Right ventricle myocardium inferior (tissue), 1 donor: ENCODE measurements at regions not wholly inside any gene's neighbourhood (a gene's known extent, or its start where the extent isn't known, plus 50 kb on each side); places are given as distances from the start of the nearest gene placed in this dataset. TPM values are rescaled to one million over a fixed set of nuclear protein-coding genes. Genes with fewer than 3 reads are reported as not detected.

ENCODE experiments used
- microRNA-seq: library from miRNA; unstranded; fragments of <30 nt; microRNA quantifications from one replicate; pipeline ENCODE4 v1.2.0, GENCODE V29; 2020
- donor health status: DM: no; HTN: yes; CAD: no; lungs with severe emphysema.

Small RNA genes lying in the stretch of these regions (microRNA-seq; reads per million reads assigned to microRNA genes)
- gene MIR4436B2, result not detected
